ENCODE measurements at regions not wholly inside any gene's neighbourhood (a gene's known extent, or its start where the extent isn't known, plus 50 kb on each side); places are given as distances from the start of the nearest gene placed in this dataset.

DNA sequence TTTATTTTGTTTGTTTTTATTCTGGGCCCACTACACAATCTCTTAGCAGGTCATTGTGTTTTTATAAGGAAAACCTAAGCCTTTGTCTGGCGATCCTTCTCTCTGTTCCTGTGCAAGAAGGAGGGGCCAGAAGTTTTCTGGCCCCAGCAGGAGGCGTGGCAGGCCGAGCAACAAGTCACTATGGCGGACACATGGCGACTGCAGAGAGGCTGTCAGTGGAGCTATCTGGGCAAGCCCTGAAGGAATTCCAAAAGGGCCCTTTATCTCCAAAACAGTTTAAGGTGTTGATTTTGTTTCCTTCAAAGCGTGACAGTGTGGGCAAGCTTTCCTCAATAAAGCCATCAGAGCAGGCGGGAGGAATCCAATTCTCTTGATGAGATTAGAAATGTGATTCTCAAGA is 118.8 kb upstream of the CTAGE1 start:
- intact Hi-C loops (cut with DNase I): no loop called here
- DNase-seq: no peak
- no peaks in the 10 kb centered on the region for H3K27me3 ChIP-seq

DNA sequence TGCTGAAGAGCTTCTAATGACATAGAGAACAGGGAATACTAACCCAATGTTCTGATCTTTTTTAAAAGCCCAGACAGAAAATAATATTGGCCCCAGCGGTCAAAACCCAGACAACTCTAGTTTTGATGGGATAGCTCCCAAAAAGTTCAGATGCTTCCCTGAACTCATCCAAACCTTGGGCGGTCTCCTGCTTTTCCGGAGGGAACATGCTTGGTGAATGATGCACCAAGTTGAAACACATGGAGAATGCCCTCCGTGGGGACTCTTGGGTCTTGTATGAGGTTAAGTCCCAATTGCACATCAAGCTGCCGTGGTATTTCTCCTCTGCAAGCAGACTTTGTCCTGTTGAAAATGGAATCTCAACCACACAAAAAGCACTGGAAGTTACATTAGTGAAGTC is 120.7 kb upstream of the CTAGE1 start:
- Histone ChIP-seq H3K9ac (ENCODE audit: low read depth in 2 of 2, low read length in 2 of 2) (no peak overlapping the region), H3K27ac (no peak overlapping the region), H3K4me3 (no peak overlapping the region), H3K9me3 (no peaks in the 10 kb centered on the region), H3K27me3 (no peaks in the 10 kb centered on the region), H3K36me3 (no peaks in the 10 kb centered on the region), H3K4me1 (no peaks in the 10 kb centered on the region)
- DNase-seq: no peak
- TF ChIP-seq, protein P1, sequence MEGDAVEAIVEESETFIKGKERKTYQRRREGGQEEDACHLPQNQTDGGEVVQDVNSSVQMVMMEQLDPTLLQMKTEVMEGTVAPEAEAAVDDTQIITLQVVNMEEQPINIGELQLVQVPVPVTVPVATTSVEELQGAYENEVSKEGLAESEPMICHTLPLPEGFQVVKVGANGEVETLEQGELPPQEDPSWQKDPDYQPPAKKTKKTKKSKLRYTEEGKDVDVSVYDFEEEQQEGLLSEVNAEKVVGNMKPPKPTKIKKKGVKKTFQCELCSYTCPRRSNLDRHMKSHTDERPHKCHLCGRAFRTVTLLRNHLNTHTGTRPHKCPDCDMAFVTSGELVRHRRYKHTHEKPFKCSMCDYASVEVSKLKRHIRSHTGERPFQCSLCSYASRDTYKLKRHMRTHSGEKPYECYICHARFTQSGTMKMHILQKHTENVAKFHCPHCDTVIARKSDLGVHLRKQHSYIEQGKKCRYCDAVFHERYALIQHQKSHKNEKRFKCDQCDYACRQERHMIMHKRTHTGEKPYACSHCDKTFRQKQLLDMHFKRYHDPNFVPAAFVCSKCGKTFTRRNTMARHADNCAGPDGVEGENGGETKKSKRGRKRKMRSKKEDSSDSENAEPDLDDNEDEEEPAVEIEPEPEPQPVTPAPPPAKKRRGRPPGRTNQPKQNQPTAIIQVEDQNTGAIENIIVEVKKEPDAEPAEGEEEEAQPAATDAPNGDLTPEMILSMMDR (IDR thresholded peaks at IDR 0.05): no peak
- intact Hi-C loops (cut with DNase I): no loop called here

More for the DNA sequence above, 118.8 kb upstream of the CTAGE1 start:
- no peak overlapping the region for H3K4me3 ChIP-seq
- H3K36me3 ChIP-seq: no peaks in the 10 kb centered on the region
- H3K4me1 ChIP-seq: no peaks in the 10 kb centered on the region
- H3K9ac ChIP-seq (ENCODE audit: low read depth in 2 of 2, low read length in 2 of 2): no peak overlapping the region
- TF ChIP-seq, protein P1 (IDR thresholded peaks at IDR 0.05): no peak
- H3K27ac ChIP-seq: no peak overlapping the region
- H3K9me3 ChIP-seq: no peaks in the 10 kb centered on the region

DNA sequence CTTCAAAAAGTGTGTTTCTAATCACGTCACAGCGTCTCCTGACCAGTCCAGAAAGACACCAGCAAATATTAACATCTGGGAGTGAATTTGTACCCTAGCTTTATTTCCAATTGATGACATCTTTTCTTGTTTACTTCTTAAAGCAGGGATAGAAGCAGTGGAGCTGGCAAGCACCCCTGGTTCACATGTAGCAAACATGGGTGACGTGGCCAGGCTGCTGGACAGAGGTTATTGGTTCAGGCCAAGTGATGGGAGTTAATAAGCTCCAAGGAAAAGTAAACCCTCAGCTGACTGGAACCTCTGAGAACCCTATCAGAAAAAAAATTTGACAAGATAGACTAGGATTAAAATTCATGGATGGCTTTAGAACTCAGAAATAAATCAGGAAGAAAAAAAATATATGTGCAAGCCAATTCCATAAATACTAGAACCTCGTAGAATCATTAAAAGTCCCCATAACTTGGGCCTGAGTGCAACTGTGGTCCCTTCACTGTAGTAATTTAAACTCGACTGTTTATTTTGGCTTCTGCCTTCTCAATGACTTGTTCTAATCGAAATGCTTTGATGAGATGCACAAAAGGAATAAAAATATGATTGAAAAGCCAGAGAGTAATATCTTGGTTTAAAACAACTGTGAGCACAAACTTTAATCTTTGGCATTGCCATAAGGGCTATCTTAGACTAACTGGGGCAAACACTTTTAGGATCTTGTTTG is 121.5 kb upstream of the CTAGE1 start:
- H3K27me3 ChIP-seq: no peaks in the 10 kb centered on the region
- H3K9me3 ChIP-seq: no peaks in the 10 kb centered on the region
- no peaks in the 10 kb centered on the region for H3K4me1 ChIP-seq
- no peaks in the 10 kb centered on the region for H3K36me3 ChIP-seq
- DNase-seq: no peak
- intact Hi-C loops (cut with DNase I): no loop called here
- H3K27ac ChIP-seq: no peak overlapping the region
- H3K9ac ChIP-seq (ENCODE audit: low read depth in 2 of 2, low read length in 2 of 2): no peak overlapping the region
- TF ChIP-seq, protein P1 (IDR thresholded peaks at IDR 0.05): no peak
- H3K4me3 ChIP-seq: no peak overlapping the region

DNA sequence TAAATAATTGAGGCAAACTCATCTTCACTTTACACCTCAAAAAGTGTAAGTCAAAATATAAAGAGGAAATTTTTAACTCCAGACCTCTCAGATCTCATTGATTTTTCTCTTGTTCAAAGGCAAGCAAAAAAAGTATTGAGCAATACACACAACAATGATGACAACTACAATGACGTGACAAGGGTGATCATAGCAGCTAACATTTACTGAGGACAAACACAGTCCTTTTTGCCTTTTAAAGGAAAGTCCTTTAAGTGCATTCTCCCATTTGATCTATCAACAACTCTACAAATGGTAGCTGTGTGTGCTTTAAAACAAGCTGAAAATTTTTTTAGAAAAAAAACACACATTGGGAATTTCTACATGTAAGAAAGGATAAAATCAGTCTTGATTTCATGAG is 123.5 kb upstream of the CTAGE1 start:
- no peak overlapping the region for H3K27ac ChIP-seq
- DNase-seq: no peak
- H3K9ac ChIP-seq (ENCODE audit: low read depth in 2 of 2, low read length in 2 of 2): no peak overlapping the region
- H3K36me3 ChIP-seq: no peaks in the 10 kb centered on the region
- H3K27me3 ChIP-seq: no peaks in the 10 kb centered on the region
- no peak overlapping the region for H3K4me3 ChIP-seq
- no peaks in the 10 kb centered on the region for H3K9me3 ChIP-seq
- no peaks in the 10 kb centered on the region for H3K4me1 ChIP-seq
- TF ChIP-seq, protein P1 (IDR thresholded peaks at IDR 0.05): no peak
- intact Hi-C loops (cut with DNase I): no loop called here

DNA sequence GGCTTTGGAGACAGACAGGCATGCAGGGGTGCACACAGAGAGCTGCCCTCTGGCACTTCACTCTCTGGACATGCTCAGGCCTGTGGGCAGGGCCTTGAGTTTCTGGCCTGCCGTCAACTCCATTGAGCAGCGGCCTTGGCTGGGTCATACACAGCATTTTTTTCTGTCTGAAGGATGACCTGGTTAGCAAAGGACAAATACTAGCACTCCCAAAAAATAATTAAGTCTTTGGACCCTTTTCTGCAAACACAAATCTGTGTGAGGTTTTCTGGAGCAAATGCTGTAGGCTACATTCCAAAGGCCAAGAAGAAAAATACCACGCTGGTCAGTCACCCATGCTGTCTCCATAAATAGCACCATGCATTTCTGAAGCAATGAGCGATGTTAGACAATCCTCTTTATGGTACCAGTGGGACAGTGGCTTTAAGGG is 124.7 kb upstream of the CTAGE1 start:
- H3K36me3 ChIP-seq: no peaks in the 10 kb centered on the region
- H3K9me3 ChIP-seq: no peaks in the 10 kb centered on the region
- TF ChIP-seq, protein P1 (IDR thresholded peaks at IDR 0.05): no peak
- no peak overlapping the region for H3K4me3 ChIP-seq
- H3K4me1 ChIP-seq: no peaks in the 10 kb centered on the region
- intact Hi-C loops (cut with DNase I): no loop called here
- DNase-seq: no peak
- no peak overlapping the region for H3K9ac ChIP-seq (ENCODE audit: low read depth in 2 of 2, low read length in 2 of 2)
- no peak overlapping the region for H3K27ac ChIP-seq
- no peaks in the 10 kb centered on the region for H3K27me3 ChIP-seq

Measured in colonic mucosa (tissue), 4 donors.